ENCODE measurements at regions not wholly inside any gene's neighbourhood (a gene's known extent, or its start where the extent isn't known, plus 50 kb on each side); places are given as distances from the start of the nearest gene placed in this dataset.

DNA sequence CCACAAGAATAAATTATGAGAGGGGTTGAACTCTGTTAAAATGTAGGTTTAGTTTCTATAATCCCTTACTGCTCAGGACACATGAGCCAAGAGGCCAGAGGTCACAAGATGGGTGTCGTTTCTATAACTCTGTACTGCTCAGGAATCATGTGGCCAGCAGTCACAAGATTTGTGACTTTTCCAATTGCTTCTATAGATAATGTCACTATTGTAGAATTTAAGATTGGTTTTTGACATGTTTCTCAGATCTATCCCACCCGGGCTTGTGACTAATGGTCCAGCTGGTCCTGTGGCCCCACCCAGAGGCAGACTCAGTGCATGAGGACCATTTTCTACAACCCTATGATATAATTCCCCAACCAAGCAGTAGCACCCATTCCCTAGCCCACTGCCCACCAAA, 662.0 kb upstream of the KLF12 start:
- no peak for TF ChIP-seq CEBPB (IDR thresholded peaks at IDR 0.05)
- TF ChIP-seq TAF1 (IDR thresholded peaks at IDR 0.05; ENCODE audit: low read depth), result no peak
- TF ChIP-seq, protein P1, sequence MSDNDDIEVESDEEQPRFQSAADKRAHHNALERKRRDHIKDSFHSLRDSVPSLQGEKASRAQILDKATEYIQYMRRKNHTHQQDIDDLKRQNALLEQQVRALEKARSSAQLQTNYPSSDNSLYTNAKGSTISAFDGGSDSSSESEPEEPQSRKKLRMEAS (IDR thresholded peaks at IDR 0.05), result no peak
- TF ChIP-seq FOXM1 (IDR thresholded peaks at IDR 0.05; ENCODE audit: borderline replicate concordance, low read depth), result no peak
- no peak for TF ChIP-seq EP300 (IDR thresholded peaks at IDR 0.05; ENCODE audit: borderline replicate concordance)
- no peak for TF ChIP-seq TCF12 (IDR thresholded peaks at IDR 0.05; ENCODE audit: low read depth)
- TF ChIP-seq EGR1 (IDR thresholded peaks at IDR 0.05), result no peak
- TF ChIP-seq RAD21 (IDR thresholded peaks at IDR 0.05; ENCODE audit: low read depth), result no peak
- no peak for TF ChIP-seq NFIC (IDR thresholded peaks at IDR 0.05)
- no peak for TF ChIP-seq YY1 (IDR thresholded peaks at IDR 0.05; ENCODE audit: low read depth)

Data from Ishikawa (cell line).